Karpas-422 (cell line): ENCODE measurements at regions not wholly inside any gene's neighbourhood (a gene's known extent, or its start where the extent isn't known, plus 50 kb on each side); places are given as distances from the start of the nearest gene placed in this dataset.

Source experiments
- DNase-seq: peaks from one replicate; pipeline ENCODE4 v3.0.0-alpha.2; 2015
- H2AFZ ChIP-seq: fragments of 200-600 bp; sonication (generic); 2 replicates; pipeline ENCODE4 v1.6.1; 2014; ENCODE audit warnings: antibody characterized with exemption, low read length, mixed read lengths
- H3K27ac ChIP-seq: fragments of 200-600 bp; sonication (generic); 2 replicates; pipeline ENCODE4 v1.5.1; 2014; ENCODE audit warnings: mild to moderate bottlenecking, low read length, moderate library complexity
- H3K27me3 ChIP-seq: fragments of 200-600 bp; sonication (generic); 2 replicates; pipeline ENCODE4 v1.6.1; 2014; ENCODE audit warnings: low read length, mixed read lengths
- H3K36me3 ChIP-seq: fragments of 200-600 bp; sonication (generic); 2 replicates; pipeline ENCODE4 v1.6.1; 2014; ENCODE audit warnings: low read length, mixed read lengths; ENCODE audit not compliant: insufficient read depth
- H3K4me1 ChIP-seq: fragments of 200-600 bp; sonication (generic); 2 replicates; pipeline ENCODE4 v1.6.1; 2014; ENCODE audit warnings: mild to moderate bottlenecking, low read length, mixed read lengths
- H3K4me2 ChIP-seq: fragments of 200-600 bp; sonication (generic); 2 replicates; pipeline ENCODE4 v1.6.1; 2014; ENCODE audit warnings: low read length, low read depth, mild to moderate bottlenecking; ENCODE audit not compliant: poor library complexity, severe bottlenecking
- H3K4me3 ChIP-seq: fragments of 200-600 bp; sonication (generic); 2 replicates; pipeline ENCODE4 v1.5.1; 2014; ENCODE audit warnings: mild to moderate bottlenecking, antibody characterized with exemption, low read length, mixed read lengths
- H3K79me2 ChIP-seq: fragments of 200-600 bp; sonication (generic); 2 replicates; pipeline ENCODE4 v1.6.1; 2014; ENCODE audit warnings: mild to moderate bottlenecking, low read length, mixed read lengths
- H3K9ac ChIP-seq: fragments of 200-600 bp; sonication (generic); 2 replicates; pipeline ENCODE4 v1.6.0; 2014; ENCODE audit warnings: low read length
- H3K9me2 ChIP-seq: fragments of 200-600 bp; sonication (generic), shearing (Covaris generic); replicated peaks from 2 replicates; pipeline ENCODE4 v1.6.0; 2014; ENCODE audit warnings: mild to moderate bottlenecking, low read length, moderate library complexity; ENCODE audit not compliant: insufficient read depth
- H3K9me3 ChIP-seq: fragments of 300-700, 200-600 bp; sonication (generic); 2 replicates; pipeline ENCODE4 v1.6.1; 2014; ENCODE audit warnings: low read length, mixed read lengths
- H4K20me1 ChIP-seq: fragments of 200-600 bp; sonication (generic); 2 replicates; pipeline ENCODE4 v1.6.1; 2014; ENCODE audit warnings: mild to moderate bottlenecking, antibody characterized with exemption, low read length, low read depth; ENCODE audit not compliant: insufficient read depth

DNA sequence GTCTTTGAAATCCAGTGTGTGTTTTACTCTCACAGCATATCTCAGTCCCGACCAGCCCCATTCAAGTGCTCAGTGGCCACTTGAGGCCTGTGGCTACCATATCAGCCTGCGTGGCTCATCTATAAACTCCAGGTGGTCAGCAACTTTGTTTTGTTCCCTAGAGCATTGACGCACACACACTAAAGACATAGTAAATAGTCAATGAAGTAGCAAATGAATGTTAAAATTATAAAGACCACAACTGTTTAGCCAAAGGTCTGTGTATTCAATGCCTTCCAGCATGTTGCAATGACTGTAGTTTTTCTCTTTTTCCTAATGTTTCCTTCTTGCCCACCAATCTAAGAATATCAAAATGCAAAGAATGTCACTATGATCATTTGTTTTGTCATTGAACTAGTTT lies 238.2 kb upstream of the ZNF217 start:
- H3K36me3 ChIP-seq = no peaks in the 10 kb centered on the region
- H3K4me3 ChIP-seq = no peak overlapping the region
- H3K4me2 ChIP-seq = no peak overlapping the region
- H3K79me2 ChIP-seq = no peaks in the 10 kb centered on the region
- no peaks in the 10 kb centered on the region for H3K4me1 ChIP-seq
- DNase-seq = no peak
- no peaks in the 10 kb centered on the region for H4K20me1 ChIP-seq
- H3K27ac ChIP-seq = no peak overlapping the region
- H3K9me2 ChIP-seq = no peaks in the 10 kb centered on the region
- H3K27me3 ChIP-seq = no peaks in the 10 kb centered on the region
- H2AFZ ChIP-seq = no peak overlapping the region
- no peaks in the 10 kb centered on the region; the same call in 1 of the 2 replicates for H3K9me3 ChIP-seq
- H3K9ac ChIP-seq = no peak overlapping the region

GRCh38 chr20:53831228-53831627 lies 237.6 kb upstream of the ZNF217 start:
- H3K4me1 ChIP-seq = no peaks in the 10 kb centered on the region

DNA sequence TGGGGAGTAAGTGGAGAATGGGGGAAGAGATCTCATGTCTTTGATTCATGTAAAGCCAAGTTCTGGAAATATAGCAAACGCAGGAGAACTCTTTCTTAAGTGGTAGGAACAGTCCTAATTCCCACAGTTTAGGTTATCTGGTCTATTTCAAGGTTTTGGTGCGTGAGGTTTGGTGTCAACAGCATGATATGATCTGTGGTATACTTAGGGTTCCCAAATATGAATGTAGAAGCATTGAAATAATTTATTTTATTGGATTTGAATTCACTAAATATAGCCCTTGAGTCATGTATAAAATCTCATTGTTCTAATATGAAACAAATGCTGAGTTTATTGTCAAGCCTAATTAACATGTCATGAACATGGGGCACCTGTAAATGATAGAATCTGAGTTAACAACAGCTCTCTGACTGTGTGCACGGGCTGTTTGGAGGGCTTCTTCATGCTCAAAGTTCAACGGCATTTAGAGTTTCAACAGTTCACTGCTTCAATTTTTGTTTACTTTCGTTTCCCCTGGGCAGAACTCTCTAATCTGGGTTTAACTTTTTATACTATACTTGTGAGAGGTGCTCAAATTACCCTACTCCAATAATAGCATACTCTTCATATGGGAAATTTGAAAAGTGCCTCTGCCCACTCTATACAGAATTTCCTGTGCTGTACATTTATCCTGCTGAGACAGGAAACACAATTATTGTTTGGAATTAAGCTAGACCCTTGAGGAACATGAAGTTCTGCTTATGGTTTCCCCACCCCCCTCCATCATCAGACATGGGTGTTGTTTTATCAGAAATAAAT lies 236.3 kb upstream of the ZNF217 start:
- DNase-seq = no peak

More at GRCh38 chr20:53831228-53831627, 237.6 kb upstream of the ZNF217 start:
- H3K27me3 ChIP-seq = no peaks in the 10 kb centered on the region
- H3K27ac ChIP-seq = no peak overlapping the region
- no peak overlapping the region for H2AFZ ChIP-seq
- DNase-seq = no peak
- no peak overlapping the region for H3K4me2 ChIP-seq
- H3K9me2 ChIP-seq = no peaks in the 10 kb centered on the region
- H4K20me1 ChIP-seq = no peaks in the 10 kb centered on the region
- no peak overlapping the region for H3K9ac ChIP-seq
- no peaks in the 10 kb centered on the region; the same call in 1 of the 2 replicates for H3K9me3 ChIP-seq
- H3K79me2 ChIP-seq = no peaks in the 10 kb centered on the region
- H3K4me3 ChIP-seq = no peak overlapping the region
- no peaks in the 10 kb centered on the region for H3K36me3 ChIP-seq

DNA sequence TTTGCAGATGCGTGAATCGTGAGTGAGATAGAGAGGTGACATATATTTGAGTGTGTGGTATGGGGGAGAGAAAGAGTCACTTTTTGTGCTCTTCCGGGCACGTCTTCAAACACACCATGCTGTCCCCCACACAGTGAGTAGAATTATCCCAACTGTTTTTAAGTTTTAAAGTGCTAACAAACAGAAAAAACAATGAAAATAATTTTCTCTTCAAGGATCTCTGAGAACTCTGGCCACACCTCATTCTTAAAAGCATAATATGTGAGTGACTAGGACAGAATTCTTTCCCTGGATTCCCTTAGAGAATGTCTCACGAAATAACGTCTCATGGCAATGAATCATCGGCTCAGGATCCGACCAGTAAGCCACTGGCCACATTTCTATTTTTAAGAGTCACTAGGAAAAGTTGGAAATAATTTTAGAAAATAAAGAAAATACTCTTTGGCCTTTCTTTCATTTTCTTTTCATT lies 235.7 kb upstream of the ZNF217 start:
- no peaks in the 10 kb centered on the region for H3K4me1 ChIP-seq
- H3K79me2 ChIP-seq = no peaks in the 10 kb centered on the region
- no peaks in the 10 kb centered on the region; the same call in 1 of the 2 replicates for H3K9me3 ChIP-seq
- no peaks in the 10 kb centered on the region for H4K20me1 ChIP-seq
- no peak overlapping the region for H3K4me3 ChIP-seq
- H3K4me2 ChIP-seq = no peak overlapping the region
- no peak overlapping the region for H3K9ac ChIP-seq
- H3K36me3 ChIP-seq = no peaks in the 10 kb centered on the region
- H3K9me2 ChIP-seq = no peaks in the 10 kb centered on the region
- H3K27me3 ChIP-seq = no peaks in the 10 kb centered on the region
- no peak overlapping the region for H3K27ac ChIP-seq
- no peak overlapping the region for H2AFZ ChIP-seq
- no peak for DNase-seq

More for the DNA sequence above, 236.3 kb upstream of the ZNF217 start:
- Histone ChIP-seq H3K79me2 (no peaks in the 10 kb centered on the region), H4K20me1 (no peaks in the 10 kb centered on the region), H2AFZ (no peak overlapping the region), H3K9me3 (no peaks in the 10 kb centered on the region; the same call in 1 of the 2 replicates), H3K9me2 (no peaks in the 10 kb centered on the region), H3K36me3 (no peaks in the 10 kb centered on the region), H3K27ac (no peak overlapping the region), H3K27me3 (no peaks in the 10 kb centered on the region), H3K4me3 (no peak overlapping the region), H3K4me2 (no peak overlapping the region), H3K9ac (no peak overlapping the region), H3K4me1 (no peaks in the 10 kb centered on the region)

DNA sequence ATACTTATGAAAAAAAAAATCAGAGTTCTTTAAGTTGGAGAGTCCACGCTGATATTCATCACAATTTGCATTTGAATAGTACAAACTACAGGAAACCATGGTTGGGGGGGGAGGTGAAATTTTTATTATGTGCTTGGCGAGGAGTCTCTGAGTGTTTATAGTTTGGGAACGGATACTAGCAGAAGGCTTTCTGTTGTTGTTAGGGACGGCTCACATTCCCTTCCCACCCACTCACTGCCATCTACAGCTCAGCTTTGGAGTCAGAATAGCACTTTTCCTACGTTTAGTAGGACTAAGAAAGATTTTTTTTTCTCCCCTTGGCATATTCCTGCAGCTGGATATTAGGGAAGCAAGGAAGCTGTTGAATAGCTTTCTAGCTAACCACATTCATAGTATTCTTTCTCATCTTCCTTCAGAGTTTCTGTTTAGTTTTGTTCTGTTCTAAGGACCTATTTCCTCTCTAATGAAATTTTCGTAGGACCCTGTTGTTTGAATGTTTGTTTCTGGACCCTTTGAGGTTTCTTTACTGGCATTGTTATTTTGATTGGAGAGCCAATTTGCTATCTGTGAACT lies 235.1 kb upstream of the ZNF217 start:
- no peaks in the 10 kb centered on the region for H4K20me1 ChIP-seq
- no peak for DNase-seq
- H2AFZ ChIP-seq = no peak overlapping the region
- H3K9me3 ChIP-seq = no peaks in the 10 kb centered on the region; the same call in 1 of the 2 replicates
- H3K9ac ChIP-seq = no peak overlapping the region
- no peaks in the 10 kb centered on the region for H3K4me1 ChIP-seq
- no peaks in the 10 kb centered on the region for H3K79me2 ChIP-seq
- no peaks in the 10 kb centered on the region for H3K9me2 ChIP-seq
- H3K36me3 ChIP-seq = no peaks in the 10 kb centered on the region
- no peak overlapping the region for H3K27ac ChIP-seq
- H3K27me3 ChIP-seq = no peaks in the 10 kb centered on the region
- H3K4me2 ChIP-seq = no peak overlapping the region
- H3K4me3 ChIP-seq = no peak overlapping the region

- H3K4me3 ChIP-seq = no peak overlapping the region
- H4K20me1 ChIP-seq = no peaks in the 10 kb centered on the region
- no peak overlapping the region for H2AFZ ChIP-seq
- DNase-seq = no peak
- no peak overlapping the region for H3K27ac ChIP-seq
- H3K4me2 ChIP-seq = no peak overlapping the region
- no peaks in the 10 kb centered on the region for H3K36me3 ChIP-seq
- H3K4me1 ChIP-seq = no peaks in the 10 kb centered on the region
- no peaks in the 10 kb centered on the region for H3K27me3 ChIP-seq
- no peaks in the 10 kb centered on the region for H3K9me2 ChIP-seq
- no peak overlapping the region for H3K9ac ChIP-seq
- H3K79me2 ChIP-seq = no peaks in the 10 kb centered on the region
- H3K9me3 ChIP-seq = peaks cover 1% of the 10 kb centered on the region
Observed at GRCh38 chr20:53828088-53828681, 234.5 kb upstream of the ZNF217 start.

- Histone ChIP-seq H3K4me1 (no peaks in the 10 kb centered on the region), H3K4me2 (no peak overlapping the region), H3K9me2 (no peaks in the 10 kb centered on the region), H4K20me1 (no peaks in the 10 kb centered on the region), H2AFZ (no peak overlapping the region), H3K79me2 (no peaks in the 10 kb centered on the region), H3K27me3 (no peaks in the 10 kb centered on the region), H3K27ac (no peak overlapping the region), H3K36me3 (no peaks in the 10 kb centered on the region), H3K9ac (no peak overlapping the region), H3K4me3 (no peak overlapping the region), H3K9me3 (peaks cover 4% of the 10 kb centered on the region)
- DNase-seq = no peak
Observed at GRCh38 chr20:53827292-53828087, 233.9 kb upstream of the ZNF217 start.
